ENCODE measurements at regions not wholly inside any gene's neighbourhood (a gene's known extent, or its start where the extent isn't known, plus 50 kb on each side); places are given as distances from the start of the nearest gene placed in this dataset.

DNA sequence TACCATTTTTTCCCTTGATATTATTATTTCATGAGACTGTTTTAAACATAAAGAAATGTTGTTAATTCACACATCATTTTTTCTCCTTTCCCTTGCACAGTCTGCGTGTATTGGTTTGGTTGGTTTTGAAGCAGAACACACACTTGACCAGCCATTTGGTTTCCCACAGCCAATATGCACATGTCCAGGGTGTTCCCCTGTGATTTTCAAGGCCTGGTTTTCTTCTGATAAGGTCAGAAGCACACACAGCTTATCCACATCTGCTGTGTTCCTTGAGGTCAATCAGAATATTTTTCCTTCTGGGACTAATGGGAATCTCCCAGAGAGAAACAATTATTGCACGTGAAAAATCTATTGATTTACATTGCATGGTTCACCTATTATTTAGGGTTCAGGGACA lies 103.2 kb upstream of the EFEMP1 start:
- POLR2A ChIA-PET (ENCODE audit: partially characterized antibody): no interaction called here
- H2BK120ac ChIP-seq (replicated peaks; ENCODE audit: low read depth, low read length): no peak overlapping the region
- no peaks in the 10 kb centered on the region for H3K36me3 ChIP-seq (ENCODE audit: control insufficient read depth in 2 of 4, insufficient read depth in 4 of 4, low read length in 3 of 4)
- H2AK5ac ChIP-seq (ENCODE audit: low read depth, low read length): no peak overlapping the region
- no peak overlapping the region for H4K8ac ChIP-seq (ENCODE audit: extremely low read depth, insufficient read depth, low read length)
- CTCF ChIA-PET (ENCODE audit: partially characterized antibody): no interaction called here
- FAIRE-seq: no peak
- H4K91ac ChIP-seq (replicated peaks; ENCODE audit: insufficient read length, low read length): no peak overlapping the region
- H3K18ac ChIP-seq (ENCODE audit: extremely low read depth, low read length): no peak overlapping the region
- H3K4ac ChIP-seq (replicated peaks; ENCODE audit: insufficient read length, low read depth, low read length): no peak overlapping the region
- no peak overlapping the region for H2BK15ac ChIP-seq (ENCODE audit: low read length)
- H3K56ac ChIP-seq (replicated peaks; ENCODE audit: insufficient read length, low read depth, low read length): no peak overlapping the region
- H3K4me1 ChIP-seq (replicated peaks in 1 of 4; ENCODE audit: control insufficient read depth in 3 of 4, insufficient read depth in 4 of 4, low read length in 3 of 4): no peaks in the 10 kb centered on the region
- H3K79me2 ChIP-seq (ENCODE audit: control insufficient read depth in 1 of 2, insufficient read depth in 2 of 2, low read length in 2 of 2): no peaks in the 10 kb centered on the region
- no peak overlapping the region for H3K27ac ChIP-seq (ENCODE audit: low read depth, low read length)
- no peak overlapping the region for H3K4me2 ChIP-seq (ENCODE audit: insufficient read depth in 1 of 2, low read depth in 2 of 2, low read length in 2 of 2)
- no peaks in the 10 kb centered on the region for H3K9me3 ChIP-seq (ENCODE audit: insufficient read depth in 2 of 2, low read depth in 1 of 2, low read length in 1 of 2)
- H2BK20ac ChIP-seq (ENCODE audit: low read length): no peak overlapping the region
- H3K4me3 ChIP-seq (ENCODE audit: extremely low read depth in 1 of 4, insufficient read depth in 2 of 4, low read depth in 3 of 4, low read length in 4 of 4): no peak overlapping the region
- H3K9ac ChIP-seq (replicated peaks in 1 of 4; ENCODE audit: extremely low read depth in 1 of 4, low read depth in 3 of 4, low read length in 3 of 4): no peak overlapping the region
- H3K23me2 ChIP-seq (ENCODE audit: low read depth, low read length): no peaks in the 10 kb centered on the region; the same call in 1 of the 2 replicates
- no peak for TF ChIP-seq GTF2F1 (IDR thresholded peaks at IDR 0.05; ENCODE audit: borderline replicate concordance, low read depth, low read length)
- no peak for TF ChIP-seq TBP (IDR thresholded peaks at IDR 0.05; ENCODE audit: low read depth, low read length)
- TF ChIP-seq RFX5 (IDR thresholded peaks at IDR 0.05; ENCODE audit: borderline replicate concordance, low read depth, low read length): no peak
- TF ChIP-seq SRF (IDR thresholded peaks at IDR 0.05; ENCODE audit: low read depth, low read length): no peak
- TF ChIP-seq MAFK (IDR thresholded peaks at IDR 0.05; ENCODE audit: low read depth, low read length): no peak
- H3K14ac ChIP-seq (ENCODE audit: insufficient read length): no peak overlapping the region
- no peak overlapping the region for H3K23ac ChIP-seq (ENCODE audit: insufficient read length)
- H3K79me1 ChIP-seq (ENCODE audit: low read depth, low read length): no peaks in the 10 kb centered on the region
- WGBS, 2 experiments (ENCODE audit: extremely low coverage in 1 of 2, insufficient coverage in 1 of 2, insufficient read length in 1 of 2, insufficient replicate concordance in 2 of 2, low coverage in 1 of 2, low lambda C conversion rate in 2 of 2, missing lambda C conversion rate in 1 of 2): 85% methylated on average over 2 of the region's 2 CpGs; no CpG with 5 or more reads in 1 of the 2 experiments
- no peak overlapping the region for H2AFZ ChIP-seq (ENCODE audit: low read length)
- no peaks in the 10 kb centered on the region for H4K20me1 ChIP-seq (replicated peaks in 1 of 2; ENCODE audit: control insufficient read depth in 1 of 2, insufficient read depth in 2 of 2, low read length in 2 of 2)
- H3K27me3 ChIP-seq (replicated peaks in 1 of 4; ENCODE audit: control insufficient read depth in 3 of 4, extremely low read depth in 1 of 4, insufficient read depth in 3 of 4, low read length in 3 of 4): no peaks in the 10 kb centered on the region
- no peak overlapping the region for H2BK5ac ChIP-seq (ENCODE audit: low read depth, low read length)
- DNase-seq (ENCODE audit: low read depth in 1 of 2, low spot score in 2 of 2): no peak
- H2BK12ac ChIP-seq (ENCODE audit: low read depth, low read length): no peak overlapping the region
- no peak overlapping the region for H4K5ac ChIP-seq (ENCODE audit: insufficient read length, low read depth, low read length)

All from H1 (cell line).